HG02870 (cell line): ENCODE measurements at regions not wholly inside any gene's neighbourhood (a gene's known extent, or its start where the extent isn't known, plus 50 kb on each side); places are given as distances from the start of the nearest gene placed in this dataset.
"Not testable (repeated sequence)": the region's sequence is repeated elsewhere in the genome, so short reads cannot be mapped to it uniquely, and the experiment has no call there.

Experiments
- ATAC-seq: cut with Tn5 transposase; IDR thresholded peaks from one replicate; pipeline ENCODE4 v1.9.1; 2021; ENCODE audit warnings: mild to moderate bottlenecking, moderate library complexity; ENCODE audit not compliant: unreplicated experiment

GRCh38 chr3:101946906-101947305, 97.6 kb downstream of the NFKBIZ start:
- no peak for ATAC-seq

GRCh38 chr3:101950510-101950909, 101.2 kb downstream of the NFKBIZ start:
- peak; percentile 74 for ATAC-seq

- peak; percentile 11 for ATAC-seq
Measured at GRCh38 chr3:101950985-101951733, 101.8 kb downstream of the NFKBIZ start.

GRCh38 chr3:101954361-101954760, 105.0 kb downstream of the NFKBIZ start:
- ATAC-seq = no peak

GRCh38 chr3:101954936-101955335, 105.6 kb downstream of the NFKBIZ start:
- no peak for ATAC-seq

- no peak for ATAC-seq
Measured at GRCh38 chr3:101962055-101962454, 112.7 kb downstream of the NFKBIZ start.

GRCh38 chr3:101963902-101964362, 114.6 kb downstream of the NFKBIZ start:
- ATAC-seq = no peak

GRCh38 chr3:101964861-101965260, 115.5 kb downstream of the NFKBIZ start:
- ATAC-seq = no peak

- ATAC-seq = no peak
Measured at GRCh38 chr3:101966226-101966625, 116.9 kb downstream of the NFKBIZ start.

GRCh38 chr3:101970212-101970611, 120.9 kb downstream of the NFKBIZ start:
- no peak for ATAC-seq

GRCh38 chr3:101970905-101971304, 121.6 kb downstream of the NFKBIZ start:
- ATAC-seq = no peak

GRCh38 chr3:101972430-101973162, 123.3 kb downstream of the NFKBIZ start:
- no peak for ATAC-seq

- no peak for ATAC-seq
Measured at GRCh38 chr3:101973163-101973505, 123.8 kb downstream of the NFKBIZ start.

GRCh38 chr3:101975415-101975814, 126.1 kb downstream of the NFKBIZ start:
- not testable (repeated sequence) for ATAC-seq

GRCh38 chr3:101976473-101976872, 127.2 kb downstream of the NFKBIZ start:
- peak; percentile 88 for ATAC-seq

- ATAC-seq = no peak
Measured at GRCh38 chr3:101978348-101978747, 129.0 kb downstream of the NFKBIZ start.

- ATAC-seq = no peak
Measured at GRCh38 chr3:101979033-101979432, 129.7 kb downstream of the NFKBIZ start.

GRCh38 chr3:101984356-101984755, 135.0 kb downstream of the NFKBIZ start:
- ATAC-seq = no peak

GRCh38 chr3:101988596-101988995, 139.3 kb downstream of the NFKBIZ start:
- peak; percentile 15 for ATAC-seq

GRCh38 chr3:101989578-101990200, 140.4 kb downstream of the NFKBIZ start:
- no peak for ATAC-seq

- no peak for ATAC-seq
Measured at GRCh38 chr3:101992863-101993262, 143.5 kb downstream of the NFKBIZ start.

GRCh38 chr3:101994386-101994785, 145.1 kb downstream of the NFKBIZ start:
- ATAC-seq = no peak
